Gastrocnemius medialis (tissue), 4 donors: ENCODE measurements at regions not wholly inside any gene's neighbourhood (a gene's known extent, or its start where the extent isn't known, plus 50 kb on each side); places are given as distances from the start of the nearest gene placed in this dataset.

Experiments
- POLR2A ChIP-seq, 2 donors: fragments of 450-650 bp; IDR thresholded peaks; one replicate each; pipeline ENCODE4 v1.6.1; 2017; ENCODE audit warnings: antibody characterized with exemption in 2 of 2, mild to moderate bottlenecking in 2 of 2, moderate library complexity in 2 of 2
- TF ChIP-seq, protein P1 (sequence below), 5 experiments: fragments of 450-650 bp in 3 of 5; fragments of 200-600 bp in 2 of 5; sonication (generic) in 2 of 5; IDR thresholded peaks in 4 of 5; conservative IDR thresholded peaks in 1 of 5; 1 replicate in 4 of 5; 2 replicates in 1 of 5; pipeline ENCODE4 v1.5.1; 2016 to 2019; ENCODE audit warnings: antibody characterized with exemption in 5 of 5, mild to moderate bottlenecking in 3 of 5, moderate library complexity in 3 of 5

DNA sequence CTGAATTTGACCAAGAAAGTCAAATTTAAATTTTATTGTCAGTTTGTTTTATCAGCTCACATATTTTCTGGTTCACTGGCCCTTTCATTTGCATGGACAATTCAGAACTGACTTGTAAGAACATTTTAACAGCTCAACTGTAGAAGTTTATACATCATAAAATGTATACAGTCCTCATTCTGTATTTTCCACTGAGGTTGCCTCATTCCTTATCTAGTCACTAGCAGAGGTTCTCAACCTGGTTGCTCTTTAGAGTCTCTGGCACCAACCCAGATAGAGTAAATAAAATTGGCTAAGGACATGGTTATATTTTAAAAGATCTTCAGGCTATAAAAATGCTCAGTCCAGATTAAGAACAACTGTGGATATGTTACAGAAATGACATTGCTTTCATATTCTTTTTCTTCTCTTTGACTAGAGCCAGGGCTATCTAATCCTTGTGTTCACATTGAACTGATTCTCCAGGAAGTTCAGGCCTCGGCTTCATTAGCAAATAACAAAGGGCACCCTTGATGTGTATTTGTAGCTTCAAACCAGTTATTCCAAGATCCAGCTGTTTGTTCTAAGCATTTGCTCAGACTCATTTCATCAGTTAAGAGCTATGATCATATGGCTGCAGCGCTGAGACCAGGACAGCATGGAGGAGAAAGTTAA is 782.5 kb downstream of the ETS1 start:
- TF ChIP-seq, protein P1, sequence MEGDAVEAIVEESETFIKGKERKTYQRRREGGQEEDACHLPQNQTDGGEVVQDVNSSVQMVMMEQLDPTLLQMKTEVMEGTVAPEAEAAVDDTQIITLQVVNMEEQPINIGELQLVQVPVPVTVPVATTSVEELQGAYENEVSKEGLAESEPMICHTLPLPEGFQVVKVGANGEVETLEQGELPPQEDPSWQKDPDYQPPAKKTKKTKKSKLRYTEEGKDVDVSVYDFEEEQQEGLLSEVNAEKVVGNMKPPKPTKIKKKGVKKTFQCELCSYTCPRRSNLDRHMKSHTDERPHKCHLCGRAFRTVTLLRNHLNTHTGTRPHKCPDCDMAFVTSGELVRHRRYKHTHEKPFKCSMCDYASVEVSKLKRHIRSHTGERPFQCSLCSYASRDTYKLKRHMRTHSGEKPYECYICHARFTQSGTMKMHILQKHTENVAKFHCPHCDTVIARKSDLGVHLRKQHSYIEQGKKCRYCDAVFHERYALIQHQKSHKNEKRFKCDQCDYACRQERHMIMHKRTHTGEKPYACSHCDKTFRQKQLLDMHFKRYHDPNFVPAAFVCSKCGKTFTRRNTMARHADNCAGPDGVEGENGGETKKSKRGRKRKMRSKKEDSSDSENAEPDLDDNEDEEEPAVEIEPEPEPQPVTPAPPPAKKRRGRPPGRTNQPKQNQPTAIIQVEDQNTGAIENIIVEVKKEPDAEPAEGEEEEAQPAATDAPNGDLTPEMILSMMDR (IDR thresholded peaks at IDR 0.05 in 4 of 5, conservative IDR thresholded peaks at IDR 0.05 in 1 of 5) = no peak
- no peak for TF ChIP-seq POLR2A (IDR thresholded peaks at IDR 0.05)
